GM23248 (cell line): ENCODE measurements at regions not wholly inside any gene's neighbourhood (a gene's known extent, or its start where the extent isn't known, plus 50 kb on each side); places are given as distances from the start of the nearest gene placed in this dataset.

Experiments used
- EZH2 ChIP-seq: fragments of 200-600 bp; sonication (generic); IDR thresholded peaks from 2 replicates; pipeline ENCODE4 v1.6.1; 2018; ENCODE audit warnings: antibody characterized with exemption, mild to moderate bottlenecking; ENCODE audit not compliant: insufficient read depth, poor library complexity, severe bottlenecking
- EZH2phosphoT487 ChIP-seq: fragments of 200-600 bp; sonication (generic); IDR thresholded peaks from 2 replicates; pipeline ENCODE4 v1.6.1; 2018; ENCODE audit warnings: antibody characterized with exemption, moderate library complexity, mild to moderate bottlenecking, low read depth; ENCODE audit not compliant: insufficient read depth

GRCh38 chr1:184889902-184890301 lies 84.4 kb downstream of the NIBAN1 start:
- TF ChIP-seq EZH2: no peak
- TF ChIP-seq EZH2phosphoT487: no peak
